ENCODE measurements at regions not wholly inside any gene's neighbourhood (a gene's known extent, or its start where the extent isn't known, plus 50 kb on each side); places are given as distances from the start of the nearest gene placed in this dataset.

GRCh38 chr3:188036375-188037194 lies 117.4 kb upstream of the LPP start:
- no peak for DNase-seq (ENCODE audit: low spot score)

- DNase-seq (ENCODE audit: low spot score): no peak
These were observed 116.7 kb upstream of the LPP start for GRCh38 chr3:188037195-188037718.

- no peak for DNase-seq (ENCODE audit: low spot score)
These were observed 115.9 kb upstream of the LPP start for GRCh38 chr3:188037965-188038581.

GRCh38 chr3:188041193-188041592 lies 112.8 kb upstream of the LPP start:
- no peak for DNase-seq (ENCODE audit: low spot score)

GRCh38 chr3:188041895-188042294 lies 112.1 kb upstream of the LPP start:
- no peak for DNase-seq (ENCODE audit: low spot score)

- DNase-seq (ENCODE audit: low spot score): no peak
These were observed 111.5 kb upstream of the LPP start for GRCh38 chr3:188042466-188042865.

- no peak for DNase-seq (ENCODE audit: low spot score)
These were observed 110.1 kb upstream of the LPP start for GRCh38 chr3:188043891-188044290.

- no peak for DNase-seq (ENCODE audit: low spot score)
These were observed 107.3 kb upstream of the LPP start for GRCh38 chr3:188046561-188047211.

GRCh38 chr3:188047536-188047935 lies 106.4 kb upstream of the LPP start:
- DNase-seq (ENCODE audit: low spot score): no peak

- peak; percentile 38 for DNase-seq (ENCODE audit: low spot score)
These were observed 104.1 kb upstream of the LPP start for GRCh38 chr3:188049606-188050530.

GRCh38 chr3:188051801-188052168 lies 102.2 kb upstream of the LPP start:
- no peak for DNase-seq (ENCODE audit: low spot score)

GRCh38 chr3:188052169-188053035 lies 101.6 kb upstream of the LPP start:
- no peak for DNase-seq (ENCODE audit: low spot score)

GRCh38 chr3:188053036-188053340 lies 101.0 kb upstream of the LPP start:
- DNase-seq (ENCODE audit: low spot score): no peak

- DNase-seq (ENCODE audit: low spot score): no peak
These were observed 100.1 kb upstream of the LPP start for GRCh38 chr3:188053710-188054380.

GRCh38 chr3:188054541-188054940 lies 99.4 kb upstream of the LPP start:
- no peak for DNase-seq (ENCODE audit: low spot score)

- no peak for DNase-seq (ENCODE audit: low spot score)
These were observed 98.6 kb upstream of the LPP start for GRCh38 chr3:188055388-188055787.

GRCh38 chr3:188057124-188057523 lies 96.8 kb upstream of the LPP start:
- no peak for DNase-seq (ENCODE audit: low spot score)

- no peak for DNase-seq (ENCODE audit: low spot score)
These were observed 95.3 kb upstream of the LPP start for GRCh38 chr3:188058569-188059184.

GRCh38 chr3:188059351-188059750 lies 94.6 kb upstream of the LPP start:
- no peak for DNase-seq (ENCODE audit: low spot score)

- DNase-seq (ENCODE audit: low spot score): no peak
These were observed 93.6 kb upstream of the LPP start for GRCh38 chr3:188060264-188060835.
